ENCODE measurements at regions not wholly inside any gene's neighbourhood (a gene's known extent, or its start where the extent isn't known, plus 50 kb on each side); places are given as distances from the start of the nearest gene placed in this dataset.

DNA sequence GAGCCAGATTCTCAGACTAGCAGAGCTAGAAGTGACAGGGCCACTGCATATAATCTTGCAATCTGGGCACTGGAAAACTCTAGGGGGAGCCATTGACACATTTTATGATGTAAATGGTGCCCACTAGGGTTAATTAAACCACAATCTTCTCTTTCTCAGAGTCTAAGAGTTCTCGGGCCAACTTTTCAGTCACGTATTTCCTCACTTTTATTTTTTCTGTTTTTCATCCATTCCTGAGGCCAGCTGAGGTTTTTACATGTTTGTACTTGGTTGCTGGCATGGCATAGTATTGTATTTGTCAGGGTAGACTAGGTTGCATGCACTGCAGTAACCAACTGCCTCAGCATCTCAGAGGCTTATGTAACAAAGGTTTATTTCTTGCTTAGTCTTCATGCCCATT is 138.2 kb downstream of the ZNF326 start:
- peak; percentile 22 to 36 (median 33) for DNase-seq

GRCh38 chr1:90132306-90132705 is 137.4 kb downstream of the ZNF326 start:
- no peak for DNase-seq

- no peak for DNase-seq
These were observed 132.5 kb downstream of the ZNF326 start for GRCh38 chr1:90127288-90127953.

DNA sequence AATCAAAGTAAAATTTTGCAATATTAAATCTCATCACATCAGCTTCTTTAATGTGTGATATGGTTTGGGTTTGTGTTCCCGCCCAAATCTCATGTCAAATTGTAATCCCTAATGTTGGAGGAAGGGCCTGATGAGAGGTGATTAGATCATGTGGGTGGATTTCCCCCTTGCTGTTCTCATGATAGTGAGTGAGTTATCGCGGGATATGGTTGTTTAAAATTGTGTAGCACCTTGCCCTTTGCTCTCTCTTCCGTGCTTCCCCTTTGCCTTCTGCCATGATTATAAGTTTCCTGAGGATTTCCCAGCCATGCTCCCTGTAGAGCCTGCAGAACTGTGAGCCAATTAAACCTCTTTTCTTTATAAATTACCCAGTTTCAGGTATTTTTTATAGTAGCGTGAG is 131.9 kb downstream of the ZNF326 start:
- no peak for DNase-seq

DNA sequence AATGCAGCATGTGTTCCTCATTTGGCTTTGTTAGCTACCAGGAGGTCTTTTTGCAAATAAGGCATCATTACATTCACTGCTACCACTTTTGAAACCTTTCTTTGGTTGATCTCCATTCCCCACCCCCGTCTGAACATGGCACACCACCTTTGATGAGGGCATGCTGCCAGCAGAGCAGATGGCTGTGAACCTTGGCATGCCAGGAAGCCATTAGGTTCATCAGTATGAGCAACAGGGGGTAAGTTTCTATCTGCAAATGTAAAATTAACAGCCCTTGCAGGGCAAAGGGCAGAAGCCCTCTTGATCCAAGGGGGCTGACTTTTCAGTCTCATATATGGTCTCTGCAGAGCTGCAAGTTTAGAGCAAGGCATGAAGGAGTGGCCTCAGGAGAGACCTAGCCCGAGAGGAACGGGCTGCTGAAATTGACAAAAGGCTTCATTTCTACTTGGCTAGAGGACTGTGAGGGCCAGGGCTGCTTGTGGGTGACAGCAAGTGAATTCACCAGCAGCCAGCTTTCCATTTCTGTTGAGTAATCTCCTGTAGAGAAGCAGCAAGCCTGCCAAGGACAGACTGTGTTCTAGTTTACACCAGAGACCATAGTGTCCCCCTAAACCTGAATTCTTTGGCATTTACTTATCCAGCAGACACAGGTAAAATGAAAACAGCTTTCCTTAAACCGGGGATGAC is 127.9 kb downstream of the ZNF326 start:
- DNase-seq, result no peak

GRCh38 chr1:90114521-90115141 is 119.7 kb downstream of the ZNF326 start:
- peak; percentile 54 to 70 (median 69) for DNase-seq

DNA sequence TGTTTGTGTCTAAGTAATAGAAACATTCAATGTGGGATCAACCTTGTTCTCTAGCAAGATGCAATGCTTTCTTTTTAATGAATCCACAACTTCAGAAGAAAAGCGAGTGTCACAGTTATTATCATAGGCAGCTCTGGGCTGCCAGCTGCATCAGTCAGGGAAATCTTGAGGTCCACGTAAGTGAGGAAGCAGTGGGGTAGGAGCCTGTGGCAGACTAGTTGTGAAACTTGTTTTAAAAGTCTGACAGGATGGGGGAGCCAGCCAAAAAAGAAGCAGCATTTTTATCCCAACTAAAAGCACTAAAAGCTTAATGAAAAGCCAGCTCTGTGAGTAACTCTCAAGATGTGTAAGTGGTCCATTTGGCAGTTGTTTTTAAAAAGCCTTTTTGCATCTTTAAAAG is 113.1 kb downstream of the ZNF326 start:
- no peak for DNase-seq

DNA sequence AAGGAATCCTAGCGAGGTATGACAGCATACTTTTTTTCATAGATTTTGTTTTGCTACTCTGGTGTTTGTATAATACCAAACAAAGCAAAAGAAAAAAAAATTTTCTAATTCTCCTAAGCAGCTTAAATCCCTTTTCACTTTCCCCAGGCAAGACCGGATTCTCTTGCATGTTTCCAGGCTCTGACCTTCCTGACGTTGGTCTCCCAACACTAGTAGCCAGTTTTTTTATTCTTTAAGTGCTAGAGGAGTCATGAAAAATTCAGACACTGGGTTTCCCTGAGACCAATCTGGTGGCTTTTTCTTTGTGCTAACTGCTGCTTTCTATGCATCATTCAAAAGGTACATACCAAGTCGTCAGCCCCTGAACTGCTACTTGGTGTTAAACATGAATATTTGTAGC is 111.4 kb downstream of the ZNF326 start:
- DNase-seq, result no peak

GRCh38 chr1:90104941-90105538 is 110.1 kb downstream of the ZNF326 start:
- DNase-seq, result no peak

GRCh38 chr1:90100566-90100965 is 105.7 kb downstream of the ZNF326 start:
- no peak for DNase-seq

- DNase-seq, result no peak
These were observed 97.5 kb downstream of the ZNF326 start for GRCh38 chr1:90092441-90092840.

Data from suppressor macrophage treated with lipopolysaccharide for 1 hour (primary cell).